ENCODE measurements at regions not wholly inside any gene's neighbourhood (a gene's known extent, or its start where the extent isn't known, plus 50 kb on each side); places are given as distances from the start of the nearest gene placed in this dataset.

DNA sequence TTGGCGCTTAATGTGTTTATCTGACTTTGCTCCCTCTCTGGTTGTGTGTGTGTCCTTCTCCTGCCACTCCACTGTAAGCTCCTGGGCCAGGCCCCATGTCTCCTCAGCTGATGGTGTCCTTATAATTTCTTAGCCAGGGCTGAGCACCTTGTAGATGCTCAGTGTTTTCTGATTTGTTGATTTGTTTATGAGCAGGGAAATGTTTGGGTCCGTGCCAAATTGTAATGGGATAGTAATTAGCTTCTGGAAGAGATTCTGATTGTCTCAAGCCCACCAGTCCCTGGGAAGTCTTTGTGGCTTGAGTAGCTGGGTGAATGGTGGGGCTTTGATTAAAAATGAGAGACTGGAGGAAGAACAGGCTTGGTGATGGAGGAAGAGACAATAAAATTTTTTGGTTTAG is 270.5 kb downstream of the MYCN start:
- H3K4me3 ChIP-seq (ENCODE audit: low read depth, low read length): no peak overlapping the region
- DNase-seq (ENCODE audit: low read depth): no peak
- TF ChIP-seq, protein P1, sequence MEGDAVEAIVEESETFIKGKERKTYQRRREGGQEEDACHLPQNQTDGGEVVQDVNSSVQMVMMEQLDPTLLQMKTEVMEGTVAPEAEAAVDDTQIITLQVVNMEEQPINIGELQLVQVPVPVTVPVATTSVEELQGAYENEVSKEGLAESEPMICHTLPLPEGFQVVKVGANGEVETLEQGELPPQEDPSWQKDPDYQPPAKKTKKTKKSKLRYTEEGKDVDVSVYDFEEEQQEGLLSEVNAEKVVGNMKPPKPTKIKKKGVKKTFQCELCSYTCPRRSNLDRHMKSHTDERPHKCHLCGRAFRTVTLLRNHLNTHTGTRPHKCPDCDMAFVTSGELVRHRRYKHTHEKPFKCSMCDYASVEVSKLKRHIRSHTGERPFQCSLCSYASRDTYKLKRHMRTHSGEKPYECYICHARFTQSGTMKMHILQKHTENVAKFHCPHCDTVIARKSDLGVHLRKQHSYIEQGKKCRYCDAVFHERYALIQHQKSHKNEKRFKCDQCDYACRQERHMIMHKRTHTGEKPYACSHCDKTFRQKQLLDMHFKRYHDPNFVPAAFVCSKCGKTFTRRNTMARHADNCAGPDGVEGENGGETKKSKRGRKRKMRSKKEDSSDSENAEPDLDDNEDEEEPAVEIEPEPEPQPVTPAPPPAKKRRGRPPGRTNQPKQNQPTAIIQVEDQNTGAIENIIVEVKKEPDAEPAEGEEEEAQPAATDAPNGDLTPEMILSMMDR (IDR thresholded peaks at IDR 0.05; ENCODE audit: low read depth, low read length, missing control alignments): no peak

DNA sequence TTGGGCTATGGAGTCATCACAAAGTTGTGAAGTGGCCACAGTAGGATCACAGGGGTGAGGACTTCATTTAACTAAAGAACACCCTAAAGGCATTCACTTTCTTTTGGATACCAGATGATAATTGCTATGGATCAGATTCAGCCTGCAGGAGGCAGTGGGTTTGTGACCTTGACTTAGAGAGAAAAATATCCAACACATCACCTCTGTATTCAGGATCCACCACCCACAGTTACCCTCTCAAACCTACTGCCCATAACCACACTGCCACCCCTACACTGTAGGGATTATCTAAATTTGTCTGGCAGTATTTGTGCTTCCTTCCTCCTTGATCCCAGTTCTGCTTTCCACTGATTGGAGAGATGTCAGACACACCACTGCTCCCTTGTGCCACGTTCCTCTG is 269.4 kb downstream of the MYCN start:
- DNase-seq (ENCODE audit: low read depth): no peak
- no peak overlapping the region for H3K4me3 ChIP-seq (ENCODE audit: low read depth, low read length)
- TF ChIP-seq, protein P1 (IDR thresholded peaks at IDR 0.05; ENCODE audit: low read depth, low read length, missing control alignments): no peak

DNA sequence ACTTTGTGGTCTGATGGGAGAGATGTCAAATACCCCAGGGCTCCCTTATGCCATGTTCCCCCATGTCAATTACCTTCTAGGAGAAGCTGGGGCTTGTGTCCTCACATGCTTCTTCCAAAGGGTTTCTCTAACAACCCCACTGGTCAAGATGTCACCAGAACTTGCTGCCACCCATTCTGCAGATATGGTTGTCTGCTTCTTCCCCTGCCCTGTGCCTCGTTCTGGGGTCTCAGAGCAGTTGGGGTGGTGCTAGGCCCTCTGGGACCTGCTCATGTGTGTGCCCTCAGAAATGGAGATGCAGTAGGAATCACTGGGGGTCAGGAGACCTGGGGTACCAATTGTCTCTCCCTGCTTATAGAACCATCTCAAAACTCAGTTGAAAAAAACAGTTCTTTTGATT is 268.6 kb downstream of the MYCN start:
- no peak overlapping the region for H3K4me3 ChIP-seq (ENCODE audit: low read depth, low read length)
- TF ChIP-seq, protein P1 (IDR thresholded peaks at IDR 0.05; ENCODE audit: low read depth, low read length, missing control alignments): no peak
- no peak for DNase-seq (ENCODE audit: low read depth)

DNA sequence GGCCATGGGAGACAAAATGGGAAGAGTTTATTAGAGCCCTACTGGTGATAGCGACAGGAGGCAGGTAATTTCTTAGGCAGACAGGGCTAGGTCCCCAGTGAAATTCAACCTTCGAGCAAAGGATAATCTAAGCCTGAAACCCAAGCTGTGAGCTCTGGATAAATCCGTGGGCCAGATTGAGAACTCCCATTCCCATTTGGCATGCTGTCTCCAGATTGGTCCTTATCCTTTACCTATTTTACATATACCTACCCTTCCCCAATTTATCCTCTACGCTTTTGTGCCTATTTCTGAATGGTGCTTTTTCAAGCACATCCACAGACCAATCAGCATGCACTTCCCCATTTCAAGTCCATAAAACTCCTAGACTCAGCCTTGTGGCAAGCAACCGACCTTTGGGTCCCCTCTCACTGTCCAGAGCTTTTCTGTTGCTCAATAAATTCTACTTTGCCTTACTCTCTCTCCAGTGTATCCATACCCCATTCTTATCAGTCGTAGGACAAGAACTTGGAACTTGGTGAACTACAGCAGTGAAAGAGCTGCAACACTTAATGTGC is 268.0 kb downstream of the MYCN start:
- no peak overlapping the region for H3K4me3 ChIP-seq (ENCODE audit: low read depth, low read length)
- no peak for DNase-seq (ENCODE audit: low read depth)
- TF ChIP-seq, protein P1 (IDR thresholded peaks at IDR 0.05; ENCODE audit: low read depth, low read length, missing control alignments): no peak

DNA sequence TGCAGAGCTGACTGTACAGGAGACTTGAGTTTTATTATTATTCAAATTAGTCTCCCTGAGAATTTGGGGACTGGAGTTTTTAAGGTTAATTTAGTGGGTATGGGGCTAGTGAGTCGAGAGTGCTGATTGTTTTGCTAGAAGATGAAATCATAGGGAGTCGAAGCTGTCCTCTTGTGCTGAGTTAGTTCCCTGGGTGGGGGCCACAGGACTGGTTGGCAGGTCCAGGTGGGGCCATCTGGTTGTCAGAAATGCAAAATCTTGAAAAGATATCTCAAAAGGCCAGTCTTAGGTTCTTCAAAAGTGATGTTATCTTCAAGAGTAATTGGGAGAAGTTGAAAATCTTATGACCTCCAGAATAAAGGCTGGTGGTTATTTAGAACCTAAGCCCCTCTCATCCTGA is 267.3 kb downstream of the MYCN start:
- DNase-seq (ENCODE audit: low read depth): no peak
- no peak overlapping the region for H3K4me3 ChIP-seq (ENCODE audit: low read depth, low read length)
- TF ChIP-seq, protein P1 (IDR thresholded peaks at IDR 0.05; ENCODE audit: low read depth, low read length, missing control alignments): no peak

DNA sequence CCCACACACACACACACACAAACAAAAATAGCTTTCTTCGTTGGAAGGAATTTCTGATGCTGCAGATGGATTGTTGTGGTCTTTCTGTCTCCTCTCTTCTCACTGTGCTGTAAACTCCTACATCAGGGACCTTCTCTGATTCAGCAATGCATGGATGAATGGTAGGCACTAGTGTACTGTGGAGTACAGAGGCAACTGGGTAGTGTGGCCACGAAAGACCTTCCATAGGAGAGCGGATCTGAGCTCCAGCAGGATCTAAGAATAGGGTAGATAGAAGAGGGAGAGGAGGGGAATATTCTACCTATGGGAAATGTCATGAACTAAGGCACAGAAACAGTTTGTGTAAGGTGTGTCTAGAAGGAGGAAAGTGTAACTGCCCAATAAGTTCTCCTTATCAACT is 266.8 kb downstream of the MYCN start:
- TF ChIP-seq, protein P1 (IDR thresholded peaks at IDR 0.05; ENCODE audit: low read depth, low read length, missing control alignments): no peak
- no peak overlapping the region for H3K4me3 ChIP-seq (ENCODE audit: low read depth, low read length)
- DNase-seq (ENCODE audit: low read depth): no peak

DNA sequence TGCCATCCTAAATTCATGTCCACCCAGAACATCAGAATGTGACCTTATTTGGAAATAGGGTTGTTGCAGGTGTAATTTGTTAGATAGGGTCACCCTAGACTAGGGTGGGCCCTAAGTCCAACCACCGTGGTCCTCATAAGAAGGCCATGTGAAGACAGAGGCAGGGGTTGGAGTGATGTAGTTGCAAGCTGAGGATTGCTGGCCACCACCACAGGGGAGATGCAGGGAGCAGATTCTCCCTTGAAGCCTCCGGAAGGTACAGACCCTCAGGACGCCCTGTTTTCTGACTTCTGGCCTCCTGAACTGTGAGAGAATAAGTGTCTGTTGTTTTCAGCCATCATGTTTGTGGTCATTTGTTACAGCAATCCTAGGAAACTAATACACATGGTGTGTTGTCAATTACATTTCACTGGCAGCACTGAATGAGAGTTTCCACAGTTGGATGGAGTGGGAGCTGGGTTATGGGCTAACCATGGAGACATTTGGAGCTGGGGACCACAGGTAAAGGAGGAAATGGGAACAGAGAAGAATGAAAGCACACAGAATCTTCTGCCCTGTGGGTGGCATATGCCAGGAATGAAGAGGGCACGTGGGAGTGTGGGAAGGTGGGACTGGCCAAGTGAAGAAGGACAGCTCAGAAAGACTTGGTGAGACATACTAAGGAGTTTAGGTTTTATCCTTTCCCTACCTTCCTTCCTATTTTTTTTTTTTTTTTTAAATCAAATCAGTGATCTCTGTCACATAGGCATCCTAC is 266.0 kb downstream of the MYCN start:
- TF ChIP-seq, protein P1 (IDR thresholded peaks at IDR 0.05; ENCODE audit: low read depth, low read length, missing control alignments): no peak
- no peak for DNase-seq (ENCODE audit: low read depth)
- H3K4me3 ChIP-seq (ENCODE audit: low read depth, low read length): no peak overlapping the region

Measured in GM12864 (cell line).